GM23338 (cell line): ENCODE measurements at regions not wholly inside any gene's neighbourhood (a gene's known extent, or its start where the extent isn't known, plus 50 kb on each side); places are given as distances from the start of the nearest gene placed in this dataset.

Experiments used
- ATAC-seq: fragments of 200-7000 bp; cut with Tn5 transposase; 3 replicates; pipeline ENCODE4 v1.9.1; 2020
- DNase-seq: peaks from one replicate; pipeline ENCODE4 v3.0.0-alpha.2; 2015; ENCODE audit warnings: low spot score
- H2AFZ ChIP-seq: fragments of 200-600 bp; sonication (generic); 2 replicates; pipeline ENCODE4 v1.8.0; 2016; ENCODE audit warnings: antibody characterized with exemption, mild to moderate bottlenecking, moderate library complexity
- H3F3A ChIP-seq: fragments of 200-600 bp; sonication (generic); replicated peaks from 2 replicates; pipeline ENCODE4 v1.8.0; 2017; ENCODE audit warnings: antibody characterized with exemption, mixed run types, low read depth
- H3K27ac ChIP-seq: fragments of 200-600 bp; sonication (generic); 2 replicates; pipeline ENCODE4 v1.6.1; 2016; ENCODE audit warnings: low read depth
- H3K27me3 ChIP-seq: fragments of 200-600 bp; sonication (generic); 2 replicates; pipeline ENCODE4 v1.8.0; 2016; ENCODE audit warnings: mild to moderate bottlenecking, mixed run types, moderate library complexity; ENCODE audit not compliant: insufficient read depth
- H3K36me3 ChIP-seq: fragments of 200-600 bp; sonication (generic); 2 replicates; pipeline ENCODE4 v1.8.0; 2016; ENCODE audit warnings: mild to moderate bottlenecking; ENCODE audit not compliant: insufficient read depth
- H3K4me1 ChIP-seq: fragments of 200-600 bp; sonication (generic); 2 replicates; pipeline ENCODE4 v1.8.0; 2016; ENCODE audit warnings: mild to moderate bottlenecking, moderate library complexity; ENCODE audit not compliant: insufficient read depth
- H3K4me2 ChIP-seq: fragments of 200-600 bp; sonication (generic); 2 replicates; pipeline ENCODE4 v1.7.1; 2017; ENCODE audit warnings: mixed run types
- H3K4me3 ChIP-seq: fragments of 200-600 bp; sonication (generic); 2 replicates; pipeline ENCODE4 v1.6.1; 2016; ENCODE audit warnings: mixed run types
- H3K79me2 ChIP-seq: fragments of 200-600 bp; sonication (generic); replicated peaks from 2 replicates; pipeline ENCODE4 v1.8.0; 2017; ENCODE audit warnings: mild to moderate bottlenecking; ENCODE audit not compliant: insufficient read depth
- H3K9me2 ChIP-seq: fragments of 200-600 bp; sonication (generic); 2 replicates; pipeline ENCODE4 v1.8.0; 2017; ENCODE audit not compliant: insufficient read depth
- H4K20me1 ChIP-seq: fragments of 200-600 bp; sonication (generic); replicated peaks from 2 replicates; pipeline ENCODE4 v1.8.0; 2017; ENCODE audit warnings: mild to moderate bottlenecking; ENCODE audit not compliant: insufficient read depth
- H3K27ac Mint-ChIP-seq: 2 replicates; pipeline ENCODE4 v1.8.0; 2020; ENCODE audit warnings: inconsistent platforms, mild to moderate bottlenecking, moderate library complexity, mixed read lengths
- H3K27me3 Mint-ChIP-seq: 3 replicates; pipeline ENCODE4 v1.8.0; 2022; ENCODE audit warnings: low read depth, mild to moderate bottlenecking, moderate library complexity, mixed read lengths, inconsistent platforms; ENCODE audit not compliant: insufficient read depth, poor library complexity
- H3K36me3 Mint-ChIP-seq: 3 replicates; pipeline ENCODE4 v1.8.0; 2021; ENCODE audit warnings: low read depth, mild to moderate bottlenecking, inconsistent platforms, moderate library complexity, mixed read lengths
- H3K4me1 Mint-ChIP-seq: 3 replicates; pipeline ENCODE4 v1.8.0; 2020; ENCODE audit warnings: mild to moderate bottlenecking, inconsistent platforms, mixed read lengths
- H3K4me3 Mint-ChIP-seq: 3 replicates; pipeline ENCODE4 v1.8.0; 2021; ENCODE audit warnings: moderate library complexity, mild to moderate bottlenecking, inconsistent platforms, mixed read lengths
- H3K9me3 Mint-ChIP-seq: 3 replicates; pipeline ENCODE4 v1.8.0; 2020; ENCODE audit warnings: moderate library complexity, mild to moderate bottlenecking, inconsistent platforms, mixed read lengths
- CREB1 ChIP-seq: fragments of 250-450 bp; sonication (Bioruptor Pico); IDR thresholded peaks from 2 replicates; pipeline ENCODE4 v1.5.0; 2020; ENCODE audit warnings: low read depth, mild to moderate bottlenecking, moderate library complexity
- EZH2phosphoT487 ChIP-seq: fragments of 200-600 bp; sonication (generic); IDR thresholded peaks from one replicate; pipeline ENCODE4 v1.8.1; 2018; ENCODE audit warnings: antibody characterized with exemption; ENCODE audit not compliant: unreplicated experiment
- JUNB ChIP-seq: IDR thresholded peaks from one replicate; pipeline ENCODE4 v1.6.1; 2016; ENCODE audit warnings: antibody characterized with exemption; ENCODE audit not compliant: unreplicated experiment
- POLR2AphosphoS5 ChIP-seq: IDR thresholded peaks from 2 replicates; pipeline ENCODE4 v1.6.1; 2016; ENCODE audit warnings: antibody characterized with exemption, low read depth
- STAT1 ChIP-seq: IDR thresholded peaks from one replicate; pipeline ENCODE4 v1.6.1; 2016; ENCODE audit warnings: antibody characterized with exemption; ENCODE audit not compliant: unreplicated experiment
- ZNF114 ChIP-seq: fragments of 250-450 bp; sonication (Bioruptor Pico); IDR thresholded peaks from 2 replicates; pipeline ENCODE4 v1.5.0; 2020; ENCODE audit warnings: mild to moderate bottlenecking, moderate library complexity
- ZNF331 ChIP-seq: fragments of 250-450 bp; sonication (Bioruptor Pico); IDR thresholded peaks from 2 replicates; pipeline ENCODE4 v1.5.0; 2020; ENCODE audit warnings: low read depth, mild to moderate bottlenecking, moderate library complexity
- TF ChIP-seq, protein P1 (sequence below), 2 experiments: fragments of 200-600 bp in 1 of 2; sonication (generic) in 1 of 2; conservative IDR thresholded peaks; 2 replicates each; pipeline versions ENCODE4 v1.5.1 to v1.6.1; 2016 to 2017; ENCODE audit warnings: antibody characterized with exemption in 2 of 2, low read depth in 2 of 2, mild to moderate bottlenecking in 2 of 2, moderate library complexity in 1 of 2
- TF ChIP-seq, protein P2 (sequence below): IDR thresholded peaks from 2 replicates; pipeline ENCODE4 v1.6.1; 2016; ENCODE audit warnings: antibody characterized with exemption
- TF ChIP-seq, protein P3 (sequence below): IDR thresholded peaks from one replicate; pipeline ENCODE4 v1.6.1; 2018; ENCODE audit warnings: antibody characterized with exemption; ENCODE audit not compliant: unreplicated experiment

GRCh38 chr10:4326647-4327046 is 499.4 kb upstream of the AKR1E2 start (continued):
- TF ChIP-seq, protein P1, sequence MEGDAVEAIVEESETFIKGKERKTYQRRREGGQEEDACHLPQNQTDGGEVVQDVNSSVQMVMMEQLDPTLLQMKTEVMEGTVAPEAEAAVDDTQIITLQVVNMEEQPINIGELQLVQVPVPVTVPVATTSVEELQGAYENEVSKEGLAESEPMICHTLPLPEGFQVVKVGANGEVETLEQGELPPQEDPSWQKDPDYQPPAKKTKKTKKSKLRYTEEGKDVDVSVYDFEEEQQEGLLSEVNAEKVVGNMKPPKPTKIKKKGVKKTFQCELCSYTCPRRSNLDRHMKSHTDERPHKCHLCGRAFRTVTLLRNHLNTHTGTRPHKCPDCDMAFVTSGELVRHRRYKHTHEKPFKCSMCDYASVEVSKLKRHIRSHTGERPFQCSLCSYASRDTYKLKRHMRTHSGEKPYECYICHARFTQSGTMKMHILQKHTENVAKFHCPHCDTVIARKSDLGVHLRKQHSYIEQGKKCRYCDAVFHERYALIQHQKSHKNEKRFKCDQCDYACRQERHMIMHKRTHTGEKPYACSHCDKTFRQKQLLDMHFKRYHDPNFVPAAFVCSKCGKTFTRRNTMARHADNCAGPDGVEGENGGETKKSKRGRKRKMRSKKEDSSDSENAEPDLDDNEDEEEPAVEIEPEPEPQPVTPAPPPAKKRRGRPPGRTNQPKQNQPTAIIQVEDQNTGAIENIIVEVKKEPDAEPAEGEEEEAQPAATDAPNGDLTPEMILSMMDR (conservative IDR thresholded peaks at IDR 0.05; ENCODE audit: low read depth in 2 of 2), result no peak
- TF ChIP-seq POLR2AphosphoS5 (no peak), CREB1 (CRISPR knock-in tag) (no peak), ZNF114 (no peak)

DNA sequence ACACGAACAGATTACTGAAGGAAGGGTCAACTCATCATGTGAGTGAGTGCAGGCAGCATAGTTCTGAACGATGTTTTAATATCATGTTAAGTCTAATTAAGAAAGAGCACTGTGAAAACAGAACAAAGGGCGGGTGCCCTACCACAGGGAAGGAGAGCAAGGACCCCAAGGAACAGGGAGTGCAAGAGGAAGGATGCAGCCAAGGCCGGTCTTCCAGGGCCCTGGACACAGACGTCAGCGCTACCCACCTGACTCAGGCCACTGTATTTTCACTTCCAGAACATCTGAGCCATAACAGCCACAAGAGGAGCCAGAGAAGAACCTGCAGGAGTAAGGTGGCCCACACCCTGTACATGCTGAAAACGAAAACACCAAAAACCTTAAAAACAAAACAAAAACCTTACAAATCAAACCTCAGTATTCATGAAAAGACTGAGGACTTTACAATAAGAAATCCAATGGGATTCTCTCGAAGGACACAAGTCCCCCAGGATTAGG is 506.1 kb upstream of the AKR1E2 start:
- Mint-ChIP-seq H3K9me3 (no peaks in the 10 kb centered on the region), H3K4me1 (no peaks in the 10 kb centered on the region), H3K4me3 (no peak overlapping the region), H3K27me3 (no peaks in the 10 kb centered on the region), H3K36me3 (no peaks in the 10 kb centered on the region), H3K27ac (no peak overlapping the region)
- no peak overlapping the region for H3K4me3 ChIP-seq
- no peaks in the 10 kb centered on the region for H3K36me3 ChIP-seq
- ATAC-seq (no peak), DNase-seq (no peak)
- no peak overlapping the region for H2AFZ ChIP-seq
- H3K79me2 ChIP-seq, result no peaks in the 10 kb centered on the region
- no peaks in the 10 kb centered on the region for H3K9me2 ChIP-seq
- H4K20me1 ChIP-seq, result no peaks in the 10 kb centered on the region
- H3K27ac ChIP-seq, result no peak overlapping the region
- H3K27me3 ChIP-seq, result no peaks in the 10 kb centered on the region
- no peak overlapping the region for H3K4me2 ChIP-seq
- H3K4me1 ChIP-seq, result no peaks in the 10 kb centered on the region
- TF ChIP-seq STAT1 (no peak), ZNF331 (CRISPR knock-in tag) (no peak), JUNB (no peak), EZH2phosphoT487 (no peak)
- TF ChIP-seq, protein P2, sequence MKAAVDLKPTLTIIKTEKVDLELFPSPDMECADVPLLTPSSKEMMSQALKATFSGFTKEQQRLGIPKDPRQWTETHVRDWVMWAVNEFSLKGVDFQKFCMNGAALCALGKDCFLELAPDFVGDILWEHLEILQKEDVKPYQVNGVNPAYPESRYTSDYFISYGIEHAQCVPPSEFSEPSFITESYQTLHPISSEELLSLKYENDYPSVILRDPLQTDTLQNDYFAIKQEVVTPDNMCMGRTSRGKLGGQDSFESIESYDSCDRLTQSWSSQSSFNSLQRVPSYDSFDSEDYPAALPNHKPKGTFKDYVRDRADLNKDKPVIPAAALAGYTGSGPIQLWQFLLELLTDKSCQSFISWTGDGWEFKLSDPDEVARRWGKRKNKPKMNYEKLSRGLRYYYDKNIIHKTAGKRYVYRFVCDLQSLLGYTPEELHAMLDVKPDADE, result no peak
- TF ChIP-seq, protein P3, sequence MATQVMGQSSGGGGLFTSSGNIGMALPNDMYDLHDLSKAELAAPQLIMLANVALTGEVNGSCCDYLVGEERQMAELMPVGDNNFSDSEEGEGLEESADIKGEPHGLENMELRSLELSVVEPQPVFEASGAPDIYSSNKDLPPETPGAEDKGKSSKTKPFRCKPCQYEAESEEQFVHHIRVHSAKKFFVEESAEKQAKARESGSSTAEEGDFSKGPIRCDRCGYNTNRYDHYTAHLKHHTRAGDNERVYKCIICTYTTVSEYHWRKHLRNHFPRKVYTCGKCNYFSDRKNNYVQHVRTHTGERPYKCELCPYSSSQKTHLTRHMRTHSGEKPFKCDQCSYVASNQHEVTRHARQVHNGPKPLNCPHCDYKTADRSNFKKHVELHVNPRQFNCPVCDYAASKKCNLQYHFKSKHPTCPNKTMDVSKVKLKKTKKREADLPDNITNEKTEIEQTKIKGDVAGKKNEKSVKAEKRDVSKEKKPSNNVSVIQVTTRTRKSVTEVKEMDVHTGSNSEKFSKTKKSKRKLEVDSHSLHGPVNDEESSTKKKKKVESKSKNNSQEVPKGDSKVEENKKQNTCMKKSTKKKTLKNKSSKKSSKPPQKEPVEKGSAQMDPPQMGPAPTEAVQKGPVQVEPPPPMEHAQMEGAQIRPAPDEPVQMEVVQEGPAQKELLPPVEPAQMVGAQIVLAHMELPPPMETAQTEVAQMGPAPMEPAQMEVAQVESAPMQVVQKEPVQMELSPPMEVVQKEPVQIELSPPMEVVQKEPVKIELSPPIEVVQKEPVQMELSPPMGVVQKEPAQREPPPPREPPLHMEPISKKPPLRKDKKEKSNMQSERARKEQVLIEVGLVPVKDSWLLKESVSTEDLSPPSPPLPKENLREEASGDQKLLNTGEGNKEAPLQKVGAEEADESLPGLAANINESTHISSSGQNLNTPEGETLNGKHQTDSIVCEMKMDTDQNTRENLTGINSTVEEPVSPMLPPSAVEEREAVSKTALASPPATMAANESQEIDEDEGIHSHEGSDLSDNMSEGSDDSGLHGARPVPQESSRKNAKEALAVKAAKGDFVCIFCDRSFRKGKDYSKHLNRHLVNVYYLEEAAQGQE, result no peak
- H3F3A ChIP-seq, result no peaks in the 10 kb centered on the region
